Heart right ventricle (tissue), 16 donors: ENCODE measurements at regions not wholly inside any gene's neighbourhood (a gene's known extent, or its start where the extent isn't known, plus 50 kb on each side); places are given as distances from the start of the nearest gene placed in this dataset.

ENCODE experiments used
- ATAC-seq, 8 donors: fragments of 200-7000 bp; cut with Tn5 transposase; one replicate each; pipeline ENCODE4 v1.9.1; 2020; ENCODE audit warnings: mild to moderate bottlenecking in 8 of 8, moderate library complexity in 8 of 8, moderate number of reproducible peaks in 1 of 8
- DNase-seq, 2 donors: peaks; one replicate each; pipeline ENCODE4 v3.0.0-alpha.2; 2020
- H3K27ac ChIP-seq, 10 donors: fragments of 200-600 bp; sonication (generic) in 2 of 10; one replicate each; pipeline versions ENCODE4 v1.5.0 to v1.8.0; 2020 to 2022; ENCODE audit warnings: mild to moderate bottlenecking in 3 of 10
- H3K27me3 ChIP-seq, 7 donors: fragments of 200-600 bp; one replicate each; pipeline ENCODE4 v1.8.0; 2021 to 2022; ENCODE audit warnings: mild to moderate bottlenecking in 2 of 7
- H3K36me3 ChIP-seq, 9 donors: fragments of 200-600 bp; sonication (generic) in 1 of 9; one replicate each; pipeline versions ENCODE4 v1.5.0 to v1.8.0; 2020 to 2022; ENCODE audit warnings: mild to moderate bottlenecking in 2 of 9
- H3K4me1 ChIP-seq, 9 donors: fragments of 200-600 bp; sonication (generic) in 1 of 9; one replicate each; pipeline versions ENCODE4 v1.5.0 to v1.8.0; 2020 to 2022; ENCODE audit warnings: mild to moderate bottlenecking in 4 of 9
- H3K4me3 ChIP-seq, 10 donors: fragments of 200-600 bp; sonication (generic) in 2 of 10; one replicate each; pipeline versions ENCODE4 v1.5.0 to v1.8.0; 2020 to 2022; ENCODE audit warnings: mild to moderate bottlenecking in 7 of 10, moderate library complexity in 2 of 10
- H3K9me3 ChIP-seq, 11 donors: fragments of 200-600 bp in 10 of 11; sonication (generic) in 2 of 11; one replicate each; pipeline versions ENCODE4 v1.5.0 to v1.8.0; 2013 to 2022; ENCODE audit warnings: mild to moderate bottlenecking in 2 of 11, control low read depth in 1 of 11, moderate library complexity in 1 of 11
- WGBS, 2 donors: extraction: QIAGEN DNeasy Blood & Tissue Kit; methylation state at CpG; one replicate each; pipeline ENCODE4 v1.1.7; 2013; ENCODE audit warnings: inconsistent platforms in 1 of 2; 5-methylcytosine and 5-hydroxymethylcytosine counted together
- intact Hi-C, 10 donors: fragments of 100-400 bp; cut with DNase I; formaldehyde crosslinking; loops; one replicate each; pipeline versions ENCODE4 v1.11.1 to v1.14.2; 2022
- TF ChIP-seq, protein P1 (sequence below), 9 donors: fragments of 200-600 bp; sonication (generic) in 2 of 9; IDR thresholded peaks; one replicate each; pipeline versions ENCODE4 v1.5.0 to v1.8.0; 2021 to 2022; ENCODE audit warnings: antibody characterized with exemption in 9 of 9, mild to moderate bottlenecking in 5 of 9, moderate library complexity in 1 of 9
- donor health status: Arrhythmogenic right ventricular cardiomyopathy.
- donor health status: ischemic (EF 13 %, LVEDD 7.1; RV severe dilation, severe dysfunction).
- donor health status: healthy with polysubstance abuse.
- donor health status: DM: no; HTN: yes; CAD: no.
- donor health status: DM: no; HTN: no; CAD: no.
- donor health status: ischemic (EF 25% LVEDD 6.9; RV normal size, moderate dysfunction).
- donor health status: ischemic (EF 25% LVEDD 5.7; RV mildly dilated, moderate dysfunction).
- donor health status: healthy.
- donor health status: DM: yes; HTN: yes; CAD: no.
- donor health status: Ischemic cardiomyopathy.
- donor health status: ischemic (EF 35%, LVEDD 5.7; RV mildly dilated, moderate dysfunction).
- donor health status: nonischemic (EF 11% LVEDD 7.7; RV severe dilation, severe dysfunction).
- donor health status: DM: yes; HTN: yes; CAD: no.
- donor health status: PGD.
- donor health status: ischemic (EF 29% LVEDD 5.4; RV normal size, mild dysfunction).
- donor health status: nonischemic (EF 23%, LVEDD 6.1; RV moderate dilation, normal function).

DNA sequence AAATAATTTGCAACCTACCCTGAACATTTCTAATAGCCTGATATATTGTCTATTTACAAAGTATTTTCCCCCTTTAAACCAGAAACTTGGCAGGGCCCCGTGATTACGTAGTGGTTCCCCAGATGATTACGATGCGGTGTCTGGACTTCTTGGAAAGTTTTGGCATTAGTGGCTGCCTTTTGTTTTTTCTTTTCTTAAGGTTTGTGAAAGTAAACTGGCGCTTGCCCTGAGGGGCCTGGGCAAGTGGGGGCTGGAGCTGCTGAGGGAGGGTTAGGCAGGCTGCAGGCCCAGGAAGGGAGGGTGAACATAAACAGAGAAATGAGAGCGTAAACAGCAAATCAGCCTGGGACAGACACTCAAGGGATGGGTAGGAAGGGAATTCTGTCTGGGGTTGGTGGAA lies 123.6 kb upstream of the MSX1 start:
- ATAC-seq (peak in 1 of 8 donors; percentile 42), DNase-seq (no peak)
- Histone ChIP-seq H3K9me3 (no peaks in the 10 kb centered on the region), H3K27me3 (no peaks in the 10 kb centered on the region), H3K4me1 (peaks cover 0 to 7% (median 0%) of the 10 kb centered on the region in 9 donors), H3K27ac (no peak overlapping the region), H3K36me3 (no peaks in the 10 kb centered on the region), H3K4me3 (no peak overlapping the region)
- 44 to 53% methylated on average over 6 of the region's 6 CpGs for WGBS, 2 donors
- TF ChIP-seq, protein P1, sequence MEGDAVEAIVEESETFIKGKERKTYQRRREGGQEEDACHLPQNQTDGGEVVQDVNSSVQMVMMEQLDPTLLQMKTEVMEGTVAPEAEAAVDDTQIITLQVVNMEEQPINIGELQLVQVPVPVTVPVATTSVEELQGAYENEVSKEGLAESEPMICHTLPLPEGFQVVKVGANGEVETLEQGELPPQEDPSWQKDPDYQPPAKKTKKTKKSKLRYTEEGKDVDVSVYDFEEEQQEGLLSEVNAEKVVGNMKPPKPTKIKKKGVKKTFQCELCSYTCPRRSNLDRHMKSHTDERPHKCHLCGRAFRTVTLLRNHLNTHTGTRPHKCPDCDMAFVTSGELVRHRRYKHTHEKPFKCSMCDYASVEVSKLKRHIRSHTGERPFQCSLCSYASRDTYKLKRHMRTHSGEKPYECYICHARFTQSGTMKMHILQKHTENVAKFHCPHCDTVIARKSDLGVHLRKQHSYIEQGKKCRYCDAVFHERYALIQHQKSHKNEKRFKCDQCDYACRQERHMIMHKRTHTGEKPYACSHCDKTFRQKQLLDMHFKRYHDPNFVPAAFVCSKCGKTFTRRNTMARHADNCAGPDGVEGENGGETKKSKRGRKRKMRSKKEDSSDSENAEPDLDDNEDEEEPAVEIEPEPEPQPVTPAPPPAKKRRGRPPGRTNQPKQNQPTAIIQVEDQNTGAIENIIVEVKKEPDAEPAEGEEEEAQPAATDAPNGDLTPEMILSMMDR (IDR thresholded peaks at IDR 0.05), result no peak
- intact Hi-C loops, result no loop called here

GRCh38 chr4:4735136-4735750 lies 124.2 kb upstream of the MSX1 start:
- Histone ChIP-seq H3K9me3 (no peaks in the 10 kb centered on the region), H3K4me3 (no peak overlapping the region), H3K27ac (no peak overlapping the region), H3K4me1 (peaks cover 0 to 7% (median 0%) of the 10 kb centered on the region in 9 donors), H3K36me3 (no peaks in the 10 kb centered on the region), H3K27me3 (no peaks in the 10 kb centered on the region)
- intact Hi-C loops, result no loop called here
- ATAC-seq (no peak), DNase-seq (no peak)
- TF ChIP-seq, protein P1 (IDR thresholded peaks at IDR 0.05), result no peak
- WGBS, 2 donors, result 74 to 76% methylated on average over 9 of the region's 9 CpGs

DNA sequence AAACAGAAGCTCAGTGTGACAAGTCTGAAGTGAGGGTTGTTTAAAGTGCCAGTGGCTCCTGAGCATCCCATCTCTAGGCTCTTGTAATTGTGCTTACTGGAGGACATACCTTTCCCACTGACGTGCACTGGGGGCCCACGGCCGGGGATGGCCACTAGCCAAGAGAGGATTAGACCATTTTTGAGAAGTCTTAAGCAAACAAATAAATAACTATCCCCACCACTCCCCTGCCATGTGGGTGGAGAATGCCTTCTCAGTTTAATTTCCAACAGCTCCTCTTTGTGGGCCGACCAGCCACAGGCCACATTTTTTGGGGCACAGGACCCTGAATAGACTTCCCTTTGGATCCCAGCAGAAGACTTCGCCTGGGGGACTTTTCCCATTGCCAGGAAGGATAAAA lies 125.0 kb upstream of the MSX1 start:
- Histone ChIP-seq H3K4me1 (peaks cover 0 to 7% (median 0%) of the 10 kb centered on the region in 9 donors), H3K9me3 (no peaks in the 10 kb centered on the region), H3K36me3 (no peaks in the 10 kb centered on the region), H3K27ac (no peak overlapping the region), H3K4me3 (no peak overlapping the region), H3K27me3 (no peaks in the 10 kb centered on the region)
- ATAC-seq (no peak), DNase-seq (no peak)
- TF ChIP-seq, protein P1 (IDR thresholded peaks at IDR 0.05), result no peak
- WGBS, 2 donors, result 64 to 69% methylated on average over 5 of the region's 5 CpGs
- intact Hi-C loops, result no loop called here

GRCh38 chr4:4733663-4734062 lies 125.8 kb upstream of the MSX1 start:
- intact Hi-C loops, result no loop called here
- H3K27ac ChIP-seq, result no peak overlapping the region
- no peak overlapping the region for H3K4me3 ChIP-seq
- 87 to 92% methylated on average over 3 of the region's 3 CpGs for WGBS, 2 donors
- H3K27me3 ChIP-seq, result no peaks in the 10 kb centered on the region
- no peak for DNase-seq
- no peak for ATAC-seq
- no peaks in the 10 kb centered on the region for H3K9me3 ChIP-seq
- H3K4me1 ChIP-seq, result peaks cover 0 to 7% (median 0%) of the 10 kb centered on the region in 9 donors
- no peaks in the 10 kb centered on the region for H3K36me3 ChIP-seq
- TF ChIP-seq, protein P1 (IDR thresholded peaks at IDR 0.05), result no peak
